Loucy (cell line): ENCODE measurements at regions not wholly inside any gene's neighbourhood (a gene's known extent, or its start where the extent isn't known, plus 50 kb on each side); places are given as distances from the start of the nearest gene placed in this dataset.

Source experiments
- H2AFZ ChIP-seq: fragments of 200-600 bp; sonication (generic); 2 replicates; pipeline ENCODE4 v1.6.0; 2016; ENCODE audit warnings: antibody characterized with exemption, mild to moderate bottlenecking, low read length, moderate library complexity
- H3F3A ChIP-seq: fragments of 200-600 bp; 2 replicates; pipeline ENCODE4 v1.6.0; 2016; ENCODE audit warnings: antibody characterized with exemption, low read depth, mild to moderate bottlenecking
- H3K27me3 ChIP-seq: fragments of 200-600 bp; sonication (generic); 2 replicates; pipeline ENCODE4 v1.6.1; 2014; ENCODE audit warnings: low read length, mild to moderate bottlenecking; ENCODE audit not compliant: insufficient read depth, poor library complexity, severe bottlenecking
- H3K36me3 ChIP-seq: fragments of 200-600 bp; sonication (generic); 2 replicates; pipeline ENCODE4 v1.6.1; 2016; ENCODE audit warnings: low read length; ENCODE audit not compliant: insufficient read depth
- H3K4me1 ChIP-seq: fragments of 200-600 bp; sonication (generic); 2 replicates; pipeline ENCODE4 v1.5.1; 2014; ENCODE audit warnings: low read length, mild to moderate bottlenecking; ENCODE audit not compliant: insufficient read depth, poor library complexity, severe bottlenecking
- H3K4me2 ChIP-seq: fragments of 200-600 bp; sonication (generic); 2 replicates; pipeline ENCODE4 v1.6.0; 2014; ENCODE audit warnings: antibody characterized with exemption, low read length, low read depth, mild to moderate bottlenecking; ENCODE audit not compliant: poor library complexity, severe bottlenecking
- H3K4me3 ChIP-seq: fragments of 200-600 bp; sonication (generic); 2 replicates; pipeline ENCODE4 v1.5.1; 2014; ENCODE audit warnings: low read length, mild to moderate bottlenecking, mixed read lengths; ENCODE audit not compliant: poor library complexity, severe bottlenecking
- H3K79me2 ChIP-seq: fragments of 200-600 bp; sonication (generic); 2 replicates; pipeline ENCODE4 v1.6.1; 2014; ENCODE audit warnings: low read length; ENCODE audit not compliant: insufficient read depth
- H3K9ac ChIP-seq: fragments of 200-600 bp; sonication (generic); 2 replicates; pipeline ENCODE4 v1.6.0; 2014; ENCODE audit warnings: mild to moderate bottlenecking, low read depth, low read length, moderate library complexity; ENCODE audit not compliant: poor library complexity, severe bottlenecking
- H3K9me2 ChIP-seq: fragments of 200-600 bp; sonication (generic); replicated peaks from 2 replicates; pipeline ENCODE4 v1.6.1; 2016; ENCODE audit warnings: low read depth, low read length, mixed read lengths
- H3K9me3 ChIP-seq: fragments of 200-600 bp; sonication (generic); 2 replicates; pipeline ENCODE4 v1.6.1; 2014; ENCODE audit warnings: mild to moderate bottlenecking, antibody characterized with exemption, low read length, low read depth; ENCODE audit not compliant: insufficient read depth
- H4K20me1 ChIP-seq: fragments of 200-600 bp; sonication (generic); 2 replicates; pipeline ENCODE4 v1.6.0; 2014; ENCODE audit warnings: antibody characterized with exemption, low read length, mild to moderate bottlenecking; ENCODE audit not compliant: insufficient read depth, poor library complexity, severe bottlenecking
- CTCF ChIP-seq: fragments of 200-600 bp; sonication (generic); conservative IDR thresholded peaks from 2 replicates; pipeline ENCODE4 v1.5.1; 2014; ENCODE audit warnings: mild to moderate bottlenecking, antibody characterized with exemption, low read length
- EZH2phosphoT487 ChIP-seq: fragments of 200-600 bp; IDR thresholded peaks from 2 replicates; pipeline ENCODE4 v1.6.1; 2018; ENCODE audit warnings: antibody characterized with exemption, mild to moderate bottlenecking, moderate library complexity, borderline replicate concordance

GRCh38 chr15:77732514-77733335 is 100.0 kb upstream of the LINGO1 start:
- TF ChIP-seq EZH2phosphoT487 (no peak), CTCF (no peak)
- no peak overlapping the region for H2AFZ ChIP-seq
- H3K36me3 ChIP-seq, result no peaks in the 10 kb centered on the region
- H3K79me2 ChIP-seq, result no peaks in the 10 kb centered on the region
- no peak overlapping the region for H3K4me2 ChIP-seq
- no peaks in the 10 kb centered on the region for H4K20me1 ChIP-seq
- H3F3A ChIP-seq, result no peaks in the 10 kb centered on the region
- no peaks in the 10 kb centered on the region for H3K4me1 ChIP-seq
- H3K9me2 ChIP-seq, result no peaks in the 10 kb centered on the region
- H3K9ac ChIP-seq, result no peak overlapping the region
- no peak overlapping the region for H3K4me3 ChIP-seq
- H3K9me3 ChIP-seq, result no peaks in the 10 kb centered on the region
- no peaks in the 10 kb centered on the region for H3K27me3 ChIP-seq

- no peak overlapping the region for H3K4me3 ChIP-seq
- no peak overlapping the region for H2AFZ ChIP-seq
- H3K4me2 ChIP-seq, result no peak overlapping the region
- no peaks in the 10 kb centered on the region for H3K79me2 ChIP-seq
- no peaks in the 10 kb centered on the region for H3K9me3 ChIP-seq
- no peaks in the 10 kb centered on the region for H3K9me2 ChIP-seq
- no peaks in the 10 kb centered on the region for H3K4me1 ChIP-seq
- H3F3A ChIP-seq, result no peaks in the 10 kb centered on the region
- TF ChIP-seq EZH2phosphoT487 (no peak), CTCF (no peak)
- H3K9ac ChIP-seq, result no peak overlapping the region
- H4K20me1 ChIP-seq, result no peaks in the 10 kb centered on the region
- no peaks in the 10 kb centered on the region for H3K27me3 ChIP-seq
- no peaks in the 10 kb centered on the region for H3K36me3 ChIP-seq
These were observed 99.2 kb upstream of the LINGO1 start for GRCh38 chr15:77731945-77732344.

GRCh38 chr15:77731067-77731466 is 98.4 kb upstream of the LINGO1 start:
- Histone ChIP-seq H3K9me2 (no peaks in the 10 kb centered on the region), H3K79me2 (no peaks in the 10 kb centered on the region), H3K9me3 (no peaks in the 10 kb centered on the region), H2AFZ (no peak overlapping the region), H3K4me1 (no peaks in the 10 kb centered on the region), H3K36me3 (no peaks in the 10 kb centered on the region), H3F3A (no peaks in the 10 kb centered on the region), H3K4me2 (no peak overlapping the region), H3K4me3 (no peak overlapping the region), H4K20me1 (no peaks in the 10 kb centered on the region), H3K27me3 (no peaks in the 10 kb centered on the region), H3K9ac (no peak overlapping the region)
- no peak for TF ChIP-seq CTCF
- TF ChIP-seq EZH2phosphoT487, result no peak
